ENCODE measurements at regions not wholly inside any gene's neighbourhood (a gene's known extent, or its start where the extent isn't known, plus 50 kb on each side); places are given as distances from the start of the nearest gene placed in this dataset.

DNA sequence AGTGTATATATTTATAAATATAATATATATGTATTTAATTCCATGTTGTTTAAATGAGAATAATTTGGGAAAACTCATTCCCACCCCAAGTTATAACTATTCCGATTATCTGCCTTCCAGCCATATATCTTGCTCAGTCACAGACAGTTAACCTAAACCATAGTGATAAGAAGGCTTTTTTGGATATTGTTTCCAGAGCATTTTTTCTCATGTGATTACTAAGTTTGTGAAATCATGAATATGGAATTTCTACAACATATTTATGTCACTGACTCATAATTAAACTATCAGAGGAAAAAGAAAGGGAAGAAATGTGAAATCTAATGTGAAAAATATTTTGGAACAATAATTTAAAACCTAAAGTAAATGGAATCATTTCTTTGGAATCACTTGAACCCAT, 1163.5 kb upstream of the PABPC4L start:
- DNase-seq, result no peak
- intact Hi-C loops (cut with DNase I), result no loop called here
- no peaks in the 10 kb centered on the region for H3K9me3 ChIP-seq

GRCh38 chr4:135359128-135359527, 1157.5 kb upstream of the PABPC4L start:
- Histone ChIP-seq H3K27ac (no peak overlapping the region), H3K36me3 (no peaks in the 10 kb centered on the region), H3K27me3 (no peaks in the 10 kb centered on the region), H3K4me3 (no peak overlapping the region), H3K9ac (ENCODE audit: low read depth in 2 of 2, low read length in 2 of 2) (no peak overlapping the region), H3K4me1 (no peaks in the 10 kb centered on the region), H3K9me3 (no peaks in the 10 kb centered on the region)
- DNase-seq, result no peak
- intact Hi-C loops (cut with DNase I), result no loop called here
- TF ChIP-seq, protein P1, sequence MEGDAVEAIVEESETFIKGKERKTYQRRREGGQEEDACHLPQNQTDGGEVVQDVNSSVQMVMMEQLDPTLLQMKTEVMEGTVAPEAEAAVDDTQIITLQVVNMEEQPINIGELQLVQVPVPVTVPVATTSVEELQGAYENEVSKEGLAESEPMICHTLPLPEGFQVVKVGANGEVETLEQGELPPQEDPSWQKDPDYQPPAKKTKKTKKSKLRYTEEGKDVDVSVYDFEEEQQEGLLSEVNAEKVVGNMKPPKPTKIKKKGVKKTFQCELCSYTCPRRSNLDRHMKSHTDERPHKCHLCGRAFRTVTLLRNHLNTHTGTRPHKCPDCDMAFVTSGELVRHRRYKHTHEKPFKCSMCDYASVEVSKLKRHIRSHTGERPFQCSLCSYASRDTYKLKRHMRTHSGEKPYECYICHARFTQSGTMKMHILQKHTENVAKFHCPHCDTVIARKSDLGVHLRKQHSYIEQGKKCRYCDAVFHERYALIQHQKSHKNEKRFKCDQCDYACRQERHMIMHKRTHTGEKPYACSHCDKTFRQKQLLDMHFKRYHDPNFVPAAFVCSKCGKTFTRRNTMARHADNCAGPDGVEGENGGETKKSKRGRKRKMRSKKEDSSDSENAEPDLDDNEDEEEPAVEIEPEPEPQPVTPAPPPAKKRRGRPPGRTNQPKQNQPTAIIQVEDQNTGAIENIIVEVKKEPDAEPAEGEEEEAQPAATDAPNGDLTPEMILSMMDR (IDR thresholded peaks at IDR 0.05), result no peak

More for the DNA sequence above, 1163.5 kb upstream of the PABPC4L start:
- H3K4me1 ChIP-seq, result no peaks in the 10 kb centered on the region
- no peaks in the 10 kb centered on the region for H3K36me3 ChIP-seq
- H3K4me3 ChIP-seq, result no peak overlapping the region
- H3K27ac ChIP-seq, result no peak overlapping the region
- TF ChIP-seq, protein P1 (IDR thresholded peaks at IDR 0.05), result no peak
- no peaks in the 10 kb centered on the region for H3K27me3 ChIP-seq
- H3K9ac ChIP-seq (ENCODE audit: low read depth in 2 of 2, low read length in 2 of 2), result no peak overlapping the region

DNA sequence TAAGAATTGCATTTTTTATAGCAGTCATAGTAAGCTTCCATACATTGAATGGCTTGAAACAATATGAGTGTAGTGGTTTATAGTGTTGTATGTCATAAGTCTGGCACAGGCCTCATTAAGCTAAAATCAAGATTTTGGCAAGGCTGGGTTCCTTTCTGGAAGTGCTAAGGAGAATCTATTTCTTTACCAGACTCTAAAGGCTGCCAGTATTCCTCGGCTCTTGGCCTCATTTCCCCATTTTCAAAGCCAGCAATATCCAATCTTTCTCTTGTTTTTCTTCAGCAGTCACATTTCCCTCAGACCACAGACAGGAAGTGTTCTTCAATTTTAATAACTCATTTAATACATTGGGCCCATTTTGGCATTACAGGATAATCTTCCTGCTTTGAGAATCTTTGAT, 1155.5 kb upstream of the PABPC4L start:
- TF ChIP-seq, protein P1 (IDR thresholded peaks at IDR 0.05), result no peak
- no peak for DNase-seq
- no peak overlapping the region for H3K27ac ChIP-seq
- no peak overlapping the region for H3K4me3 ChIP-seq
- intact Hi-C loops (cut with DNase I), result no loop called here
- no peaks in the 10 kb centered on the region for H3K36me3 ChIP-seq
- H3K27me3 ChIP-seq, result no peaks in the 10 kb centered on the region
- H3K9ac ChIP-seq (ENCODE audit: low read depth in 2 of 2, low read length in 2 of 2), result no peak overlapping the region
- no peaks in the 10 kb centered on the region for H3K9me3 ChIP-seq
- no peaks in the 10 kb centered on the region for H3K4me1 ChIP-seq

DNA sequence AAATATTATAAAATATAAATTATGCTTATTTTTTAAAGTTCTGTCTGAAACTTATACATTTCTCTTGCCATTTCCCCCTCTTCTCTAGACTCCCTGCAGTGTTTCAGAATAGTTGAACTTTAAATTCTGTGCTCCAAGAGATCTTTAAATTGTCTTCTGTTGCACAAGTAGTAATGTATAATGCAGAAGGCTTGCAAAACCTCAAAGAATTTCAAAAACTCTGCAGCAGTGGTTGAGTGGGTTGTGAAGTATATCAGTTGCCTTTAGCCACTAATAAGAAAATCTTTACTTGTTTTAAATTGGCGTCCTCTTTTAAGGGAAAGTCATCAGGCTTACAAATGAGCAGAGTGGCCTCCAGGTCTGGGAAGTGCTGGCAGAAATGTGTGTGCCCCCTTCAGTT, 1153.3 kb upstream of the PABPC4L start:
- H3K27ac ChIP-seq, result no peak overlapping the region
- intact Hi-C loops (cut with DNase I), result no loop called here
- no peak for DNase-seq
- H3K9ac ChIP-seq (ENCODE audit: low read depth in 2 of 2, low read length in 2 of 2), result no peak overlapping the region
- H3K9me3 ChIP-seq, result no peaks in the 10 kb centered on the region
- TF ChIP-seq, protein P1 (IDR thresholded peaks at IDR 0.05), result no peak
- no peaks in the 10 kb centered on the region for H3K4me1 ChIP-seq
- H3K36me3 ChIP-seq, result no peaks in the 10 kb centered on the region
- no peak overlapping the region for H3K4me3 ChIP-seq
- H3K27me3 ChIP-seq, result no peaks in the 10 kb centered on the region

GRCh38 chr4:135353008-135353407, 1151.4 kb upstream of the PABPC4L start:
- TF ChIP-seq, protein P1 (IDR thresholded peaks at IDR 0.05), result no peak
- DNase-seq, result no peak
- Histone ChIP-seq H3K4me1 (no peaks in the 10 kb centered on the region), H3K4me3 (no peak overlapping the region), H3K27ac (no peak overlapping the region), H3K36me3 (no peaks in the 10 kb centered on the region), H3K27me3 (no peaks in the 10 kb centered on the region), H3K9me3 (no peaks in the 10 kb centered on the region), H3K9ac (ENCODE audit: low read depth in 2 of 2, low read length in 2 of 2) (no peak overlapping the region)
- intact Hi-C loops (cut with DNase I), result no loop called here

- DNase-seq, result no peak
Measured at GRCh38 chr4:135344492-135344891, 1142.9 kb upstream of the PABPC4L start.

More at GRCh38 chr4:135344492-135344891, 1142.9 kb upstream of the PABPC4L start:
- Histone ChIP-seq H3K27ac (no peak overlapping the region), H3K4me3 (no peak overlapping the region), H3K9ac (ENCODE audit: low read depth in 2 of 2, low read length in 2 of 2) (no peak overlapping the region), H3K9me3 (no peaks in the 10 kb centered on the region), H3K36me3 (no peaks in the 10 kb centered on the region), H3K27me3 (no peaks in the 10 kb centered on the region), H3K4me1 (no peaks in the 10 kb centered on the region)
- intact Hi-C loops (cut with DNase I), result no loop called here
- TF ChIP-seq, protein P1 (IDR thresholded peaks at IDR 0.05), result no peak
